Left ventricle myocardium inferior (tissue), 1 donor: ENCODE measurements at regions not wholly inside any gene's neighbourhood (a gene's known extent, or its start where the extent isn't known, plus 50 kb on each side); places are given as distances from the start of the nearest gene placed in this dataset.
"Not testable (repeated sequence)": the region's sequence is repeated elsewhere in the genome, so short reads cannot be mapped to it uniquely, and the experiment has no call there.

Experiments used
- DNase-seq: peaks from one replicate; pipeline ENCODE4 v3.0.0-alpha.2; 2020
- H3K27ac ChIP-seq: fragments of 200-600 bp; replicated peaks from 2 replicates; pipeline ENCODE4 v1.8.0; 2021
- H3K27me3 ChIP-seq: fragments of 200-600 bp; 2 replicates; pipeline ENCODE4 v1.8.0; 2021; ENCODE audit warnings: low read depth
- H3K36me3 ChIP-seq: fragments of 200-600 bp; 2 replicates; pipeline ENCODE4 v1.8.0; 2021
- H3K4me1 ChIP-seq: fragments of 200-600 bp; 2 replicates; pipeline ENCODE4 v1.8.0; 2021
- H3K4me3 ChIP-seq: fragments of 200-600 bp; 2 replicates; pipeline ENCODE4 v1.8.0; 2021; ENCODE audit warnings: mild to moderate bottlenecking, moderate library complexity
- H3K9me3 ChIP-seq: fragments of 200-600 bp; replicated peaks from 2 replicates; pipeline ENCODE4 v1.8.0; 2021
- intact Hi-C: fragments of 100-400 bp; cut with micrococcal nuclease; formaldehyde crosslinking; loops from one replicate; pipeline ENCODE4 v1.11.0; 2022
- TF ChIP-seq, protein P1 (sequence below): fragments of 200-600 bp; IDR thresholded peaks from 2 replicates; pipeline ENCODE4 v1.8.0; 2021; ENCODE audit warnings: antibody characterized with exemption, mild to moderate bottlenecking, borderline replicate concordance
- donor health status: DM: no; HTN: yes; CAD: no; lungs with severe emphysema.

DNA sequence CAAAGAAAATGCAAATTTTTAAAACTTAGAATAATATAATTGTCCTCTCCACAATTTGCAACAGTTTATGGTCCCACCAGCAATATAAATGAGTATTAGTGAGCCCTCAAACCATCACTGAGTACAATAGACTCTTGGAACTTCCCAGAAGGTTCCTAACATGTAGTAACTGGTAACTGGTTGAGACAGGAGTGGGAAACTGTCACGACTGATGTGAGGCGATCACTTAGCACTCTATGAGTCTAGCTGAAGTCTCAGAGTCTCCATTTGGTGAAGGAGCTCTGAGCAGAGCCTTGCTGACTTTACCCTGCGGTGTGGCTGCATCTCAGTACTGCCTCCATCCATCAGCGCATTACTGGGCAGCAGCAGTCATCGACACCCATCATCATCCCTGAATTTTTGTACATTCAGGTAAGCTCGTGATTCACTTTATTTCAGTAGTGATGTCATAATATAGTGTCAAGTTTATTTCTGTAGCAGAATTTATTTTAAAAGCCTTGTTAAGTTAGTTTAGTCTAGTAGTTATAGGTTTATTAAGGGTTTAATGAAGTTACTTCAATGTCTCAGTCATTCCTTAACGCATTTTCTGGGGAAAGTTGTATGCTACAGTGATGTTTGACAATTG, 76.6 kb upstream of the ABCA1 start:
- Histone ChIP-seq H3K27me3 (no peaks in the 10 kb centered on the region), H3K27ac (no peak overlapping the region), H3K4me3 (no peak overlapping the region), H3K36me3 (no peaks in the 10 kb centered on the region), H3K9me3 (no peaks in the 10 kb centered on the region), H3K4me1 (no peaks in the 10 kb centered on the region)
- TF ChIP-seq, protein P1, sequence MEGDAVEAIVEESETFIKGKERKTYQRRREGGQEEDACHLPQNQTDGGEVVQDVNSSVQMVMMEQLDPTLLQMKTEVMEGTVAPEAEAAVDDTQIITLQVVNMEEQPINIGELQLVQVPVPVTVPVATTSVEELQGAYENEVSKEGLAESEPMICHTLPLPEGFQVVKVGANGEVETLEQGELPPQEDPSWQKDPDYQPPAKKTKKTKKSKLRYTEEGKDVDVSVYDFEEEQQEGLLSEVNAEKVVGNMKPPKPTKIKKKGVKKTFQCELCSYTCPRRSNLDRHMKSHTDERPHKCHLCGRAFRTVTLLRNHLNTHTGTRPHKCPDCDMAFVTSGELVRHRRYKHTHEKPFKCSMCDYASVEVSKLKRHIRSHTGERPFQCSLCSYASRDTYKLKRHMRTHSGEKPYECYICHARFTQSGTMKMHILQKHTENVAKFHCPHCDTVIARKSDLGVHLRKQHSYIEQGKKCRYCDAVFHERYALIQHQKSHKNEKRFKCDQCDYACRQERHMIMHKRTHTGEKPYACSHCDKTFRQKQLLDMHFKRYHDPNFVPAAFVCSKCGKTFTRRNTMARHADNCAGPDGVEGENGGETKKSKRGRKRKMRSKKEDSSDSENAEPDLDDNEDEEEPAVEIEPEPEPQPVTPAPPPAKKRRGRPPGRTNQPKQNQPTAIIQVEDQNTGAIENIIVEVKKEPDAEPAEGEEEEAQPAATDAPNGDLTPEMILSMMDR = no peak
- DNase-seq = no peak
- intact Hi-C loops = no loop called here

DNA sequence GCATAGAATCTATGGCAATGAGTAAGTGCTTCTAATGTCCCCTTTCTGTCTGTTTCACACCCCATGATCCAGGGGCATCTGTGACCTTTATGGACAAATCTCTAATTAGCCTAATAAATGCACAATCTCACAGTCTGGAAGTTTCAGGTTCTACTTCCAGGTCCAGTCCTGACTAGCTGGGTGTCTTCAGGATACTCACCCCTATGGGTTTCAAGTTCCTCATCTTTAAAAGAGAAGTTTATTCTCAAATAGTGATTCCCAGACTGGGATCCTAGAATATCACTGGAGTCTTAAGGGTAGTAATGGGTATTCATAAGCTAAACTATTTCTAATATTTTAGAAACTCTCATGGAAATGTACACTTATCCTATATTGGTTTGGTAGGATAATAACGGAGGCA, 77.2 kb upstream of the ABCA1 start:
- H3K27me3 ChIP-seq = no peaks in the 10 kb centered on the region
- TF ChIP-seq, protein P1 = no peak
- no peak overlapping the region for H3K27ac ChIP-seq
- H3K4me3 ChIP-seq = no peak overlapping the region
- intact Hi-C loops = no loop called here
- H3K36me3 ChIP-seq = no peaks in the 10 kb centered on the region
- no peaks in the 10 kb centered on the region for H3K4me1 ChIP-seq
- H3K9me3 ChIP-seq = no peaks in the 10 kb centered on the region
- DNase-seq = no peak

- DNase-seq = no peak
- no peaks in the 10 kb centered on the region for H3K9me3 ChIP-seq
- H3K36me3 ChIP-seq = no peaks in the 10 kb centered on the region
- no peaks in the 10 kb centered on the region for H3K27me3 ChIP-seq
- H3K4me3 ChIP-seq = no peak overlapping the region
- intact Hi-C loops = no loop called here
- TF ChIP-seq, protein P1 = no peak
- no peak overlapping the region for H3K27ac ChIP-seq
- no peaks in the 10 kb centered on the region for H3K4me1 ChIP-seq
Observed at GRCh38 chr9:105006514-105006913, 78.6 kb upstream of the ABCA1 start.

GRCh38 chr9:105007143-105007542, 79.2 kb upstream of the ABCA1 start:
- Histone ChIP-seq H3K27ac (peak overlapping the region; percentile 15), H3K4me1 (no peaks in the 10 kb centered on the region), H3K27me3 (no peaks in the 10 kb centered on the region), H3K36me3 (no peaks in the 10 kb centered on the region), H3K4me3 (no peak overlapping the region), H3K9me3 (no peaks in the 10 kb centered on the region)
- intact Hi-C loops = no loop called here
- TF ChIP-seq, protein P1 = no peak
- DNase-seq = no peak

DNA sequence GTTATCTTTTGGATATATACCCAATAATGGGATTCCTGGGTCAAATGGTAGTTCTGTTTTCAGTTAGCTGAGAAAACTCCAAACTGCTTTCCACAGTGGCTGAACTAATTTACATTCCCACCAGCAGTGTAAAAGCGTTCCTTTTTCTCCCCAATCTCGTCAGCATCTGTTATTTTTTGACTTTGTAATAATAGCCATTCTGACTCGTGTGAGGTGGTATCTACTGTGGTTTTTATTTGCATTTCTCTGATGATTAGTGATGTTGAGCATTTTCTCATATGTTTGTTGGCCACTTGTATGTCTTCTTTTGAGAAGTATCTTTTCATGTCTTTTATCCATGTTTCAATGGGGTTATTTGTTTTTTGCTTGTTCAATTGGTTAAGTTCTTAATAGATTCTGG, 82.1 kb upstream of the ABCA1 start:
- H3K27me3 ChIP-seq, DNase-seq, intact Hi-C loops, H3K9me3 ChIP-seq, H3K36me3 ChIP-seq, H3K4me1 ChIP-seq, H3K4me3 ChIP-seq, H3K27ac ChIP-seq: not testable (repeated sequence)

DNA sequence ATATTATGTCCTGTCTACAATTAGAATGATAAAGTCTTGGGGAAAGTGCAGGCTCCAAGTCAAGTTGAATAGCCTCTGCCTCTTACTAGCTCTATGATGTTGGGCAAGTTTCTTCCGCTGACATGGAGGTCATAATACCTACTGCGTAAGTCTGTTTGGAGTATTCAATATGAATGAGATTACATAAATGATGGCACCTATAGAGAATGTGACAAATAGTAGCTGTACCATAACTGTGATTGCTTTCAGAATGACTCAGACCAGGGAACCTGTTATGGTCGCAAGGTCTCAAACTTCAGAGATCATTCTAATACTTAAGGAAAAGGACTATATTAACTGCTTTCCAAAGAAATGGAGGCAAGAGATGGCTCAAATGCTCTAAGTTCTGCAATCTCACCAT, 94.0 kb upstream of the ABCA1 start:
- intact Hi-C loops = no loop called here
- no peak overlapping the region for H3K4me3 ChIP-seq
- H3K27me3 ChIP-seq = no peaks in the 10 kb centered on the region
- no peaks in the 10 kb centered on the region for H3K4me1 ChIP-seq
- TF ChIP-seq, protein P1 = no peak
- no peak for DNase-seq
- no peaks in the 10 kb centered on the region for H3K9me3 ChIP-seq
- no peaks in the 10 kb centered on the region for H3K36me3 ChIP-seq
- H3K27ac ChIP-seq = no peak overlapping the region

DNA sequence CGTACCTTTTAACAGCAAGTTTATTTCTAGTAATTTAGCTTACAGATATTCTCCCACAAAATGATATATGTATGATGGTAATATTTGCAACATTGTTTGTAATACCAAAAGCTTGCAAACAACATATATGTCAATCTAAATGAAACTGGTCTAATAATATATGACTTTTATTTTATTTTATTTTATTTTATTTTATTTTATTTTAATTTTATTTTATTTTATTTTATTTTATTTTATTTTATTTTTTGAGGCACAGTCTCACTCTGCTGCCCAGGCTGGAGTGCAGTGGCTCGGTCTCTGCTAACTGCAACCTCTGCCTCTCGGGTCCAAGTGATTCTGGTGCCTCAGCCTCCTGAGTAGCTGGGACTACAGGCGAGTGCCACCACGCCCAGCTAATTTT, 94.6 kb upstream of the ABCA1 start:
- H3K27me3 ChIP-seq, intact Hi-C loops: not testable (repeated sequence)

More for the DNA sequence above, 94.6 kb upstream of the ABCA1 start:
- H3K27ac ChIP-seq, H3K9me3 ChIP-seq, H3K4me1 ChIP-seq, DNase-seq, H3K36me3 ChIP-seq, H3K4me3 ChIP-seq: not testable (repeated sequence)
